ENCODE measurements at regions not wholly inside any gene's neighbourhood (a gene's known extent, or its start where the extent isn't known, plus 50 kb on each side); places are given as distances from the start of the nearest gene placed in this dataset.

DNA sequence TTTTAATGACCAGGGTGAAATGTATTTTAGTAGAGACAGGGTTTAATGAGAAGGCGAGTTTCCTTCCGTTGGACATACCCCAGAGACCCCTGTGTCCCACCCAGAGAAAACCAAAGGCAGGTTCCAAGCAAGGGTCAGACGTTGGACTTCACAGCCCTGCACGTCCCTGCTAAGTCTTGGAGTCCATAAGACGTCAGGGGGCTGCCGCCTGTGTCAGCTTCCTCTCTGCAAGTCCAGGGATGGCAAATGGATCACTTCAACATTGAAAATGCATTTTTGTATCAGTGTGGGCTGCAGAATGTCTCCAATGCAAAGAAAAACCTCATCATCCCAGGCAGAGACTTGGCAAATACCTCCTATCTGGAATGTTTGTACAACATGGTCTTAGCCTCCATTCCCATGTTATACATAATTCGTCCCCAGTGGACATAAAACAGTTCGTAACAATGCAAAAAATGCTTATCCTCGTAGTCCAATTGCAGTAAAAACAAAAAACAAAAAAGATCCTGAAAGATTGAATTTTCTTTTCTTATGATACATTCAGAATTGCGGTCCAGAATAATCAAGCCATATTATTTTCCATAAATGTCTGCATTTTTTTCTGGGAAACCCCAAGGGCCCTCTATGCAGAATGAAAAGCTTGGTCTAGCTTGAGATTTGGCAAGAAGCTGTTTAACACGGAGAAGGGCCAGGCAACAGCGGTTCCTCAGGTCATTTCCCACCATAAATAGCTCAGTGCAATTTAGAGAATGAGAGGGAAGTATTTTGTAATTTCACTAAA is 190.9 kb downstream of the SHOX start:
- Histone ChIP-seq H3K23me2 (ENCODE audit: low read depth, low read length) (no peaks in the 10 kb centered on the region), H3K23ac (ENCODE audit: insufficient read length) (no peak overlapping the region), H2BK15ac (ENCODE audit: low read length) (no peak overlapping the region), H2AFZ (ENCODE audit: low read length) (no peak overlapping the region), H4K20me1 (replicated peaks in 1 of 2; ENCODE audit: control insufficient read depth in 1 of 2, insufficient read depth in 2 of 2, low read length in 2 of 2) (no peaks in the 10 kb centered on the region), H2BK120ac (replicated peaks; ENCODE audit: low read depth, low read length) (no peak overlapping the region), H3K4me1 (replicated peaks in 1 of 4; ENCODE audit: control insufficient read depth in 3 of 4, insufficient read depth in 4 of 4, low read length in 3 of 4) (no peaks in the 10 kb centered on the region; a peak in 1 of 7 replicates), H3K79me2 (ENCODE audit: control insufficient read depth in 1 of 2, insufficient read depth in 2 of 2, low read length in 2 of 2) (no peaks in the 10 kb centered on the region), H4K91ac (replicated peaks; ENCODE audit: insufficient read length, low read length) (no peak overlapping the region), H2AK5ac (ENCODE audit: low read depth, low read length) (no peak overlapping the region), H2BK5ac (ENCODE audit: low read depth, low read length) (no peak overlapping the region), H3K27me3 (replicated peaks in 1 of 4; ENCODE audit: control insufficient read depth in 3 of 4, extremely low read depth in 1 of 4, insufficient read depth in 3 of 4, low read length in 3 of 4) (no peaks in the 10 kb centered on the region), H3K14ac (ENCODE audit: insufficient read length) (no peak overlapping the region), H3K9ac (replicated peaks in 1 of 4; ENCODE audit: extremely low read depth in 1 of 4, low read depth in 3 of 4, low read length in 3 of 4) (no peak overlapping the region), H3K4ac (replicated peaks; ENCODE audit: insufficient read length, low read depth, low read length) (no peak overlapping the region), H4K5ac (ENCODE audit: insufficient read length, low read depth, low read length) (no peak overlapping the region), H3K27ac (ENCODE audit: low read depth, low read length) (no peak overlapping the region), H3K4me2 (ENCODE audit: insufficient read depth in 1 of 2, low read depth in 2 of 2, low read length in 2 of 2) (no peak overlapping the region), H3K56ac (replicated peaks; ENCODE audit: insufficient read length, low read depth, low read length) (no peak overlapping the region), H2BK20ac (ENCODE audit: low read length) (0 out of 2 replicates have a peak overlapping the region, but pooled peaks have one; percentile 18), H3K18ac (ENCODE audit: extremely low read depth, low read length) (no peak overlapping the region), H3K4me3 (ENCODE audit: extremely low read depth in 1 of 4, insufficient read depth in 2 of 4, low read depth in 3 of 4, low read length in 4 of 4) (no peak overlapping the region), H2BK12ac (ENCODE audit: low read depth, low read length) (0 out of 2 replicates have a peak overlapping the region, but pooled peaks have one; percentile 17), H3K9me3 (ENCODE audit: insufficient read depth in 2 of 2, low read depth in 1 of 2, low read length in 1 of 2) (no peaks in the 10 kb centered on the region), H3K36me3 (ENCODE audit: control insufficient read depth in 2 of 4, insufficient read depth in 4 of 4, low read length in 3 of 4) (no peaks in the 10 kb centered on the region), H4K8ac (ENCODE audit: extremely low read depth, insufficient read depth, low read length) (no peak overlapping the region), H3K79me1 (ENCODE audit: low read depth, low read length) (no peaks in the 10 kb centered on the region)
- DNase-seq (ENCODE audit: low read depth in 1 of 2, low spot score in 2 of 2) (no peak), FAIRE-seq (no peak)
- CTCF ChIA-PET (ENCODE audit: partially characterized antibody) = no interaction called here
- WGBS, 2 experiments (ENCODE audit: extremely low coverage in 1 of 2, insufficient coverage in 1 of 2, insufficient read length in 1 of 2, insufficient replicate concordance in 2 of 2, low coverage in 1 of 2, low lambda C conversion rate in 2 of 2, missing lambda C conversion rate in 1 of 2) = 91% methylated on average over 12 of the region's 12 CpGs; no CpG with 5 or more reads in 1 of the 2 experiments
- POLR2A ChIA-PET (ENCODE audit: partially characterized antibody) = no interaction called here
- TF ChIP-seq POLR2AphosphoS5 (IDR thresholded peaks at IDR 0.05; ENCODE audit: low read depth, low read length) (no peak), EZH2 (IDR thresholded peaks at IDR 0.05; ENCODE audit: low read depth, low read length, severe bottlenecking) (no peak), CEBPB (IDR thresholded peaks at IDR 0.05; ENCODE audit: low read depth, low read length) (no peak), NRF1 (IDR thresholded peaks at IDR 0.05; ENCODE audit: low read depth, low read length) (no peak), SIRT6 (IDR thresholded peaks at IDR 0.05; ENCODE audit: low read length) (no peak), CREB1 (IDR thresholded peaks at IDR 0.05) (no peak), SP4 (IDR thresholded peaks at IDR 0.05; ENCODE audit: low read length) (no peak), CBX5 (IDR thresholded peaks at IDR 0.05; ENCODE audit: low read depth, low read length) (no peak), SAP30 (IDR thresholded peaks at IDR 0.05; ENCODE audit: insufficient read depth, insufficient replicate concordance, low read length) (no peak)

Measured in H1 (cell line).